Aorta (tissue), 5 donors: ENCODE measurements at regions not wholly inside any gene's neighbourhood (a gene's known extent, or its start where the extent isn't known, plus 50 kb on each side); places are given as distances from the start of the nearest gene placed in this dataset.
"Not testable (repeated sequence)": the region's sequence is repeated elsewhere in the genome, so short reads cannot be mapped to it uniquely, and the experiment has no call there.

Experiments used
- ATAC-seq: fragments of 200-7000 bp; cut with Tn5 transposase; one replicate; pipeline ENCODE4 v1.9.1; 2022; ENCODE audit warnings: moderate library complexity; ENCODE audit not compliant: low FRiP score
- DNase-seq, 2 donors: peaks; one replicate each; pipeline ENCODE4 v3.0.0-alpha.2; 2020
- H3K27ac ChIP-seq, 2 donors: one replicate each; pipeline ENCODE4 v1.5.1; 2013; ENCODE audit warnings: low read length in 2 of 2, mild to moderate bottlenecking in 2 of 2, moderate library complexity in 2 of 2, control low read depth in 1 of 2, inconsistent platforms in 1 of 2, low read depth in 1 of 2
- H3K27me3 ChIP-seq, 2 donors: one replicate each; pipeline ENCODE4 v1.6.1; 2013; ENCODE audit warnings: control low read depth in 1 of 2, low read length in 1 of 2, mild to moderate bottlenecking in 1 of 2, moderate library complexity in 1 of 2; ENCODE audit not compliant: insufficient read depth in 2 of 2, control insufficient read depth in 1 of 2
- H3K36me3 ChIP-seq, 2 donors: one replicate each; pipeline ENCODE4 v1.6.1; 2013; ENCODE audit warnings: control low read depth in 1 of 2, low read length in 1 of 2, mild to moderate bottlenecking in 1 of 2; ENCODE audit not compliant: insufficient read depth in 2 of 2, control insufficient read depth in 1 of 2
- H3K4me1 ChIP-seq, 2 donors: one replicate each; pipeline ENCODE4 v1.6.1; 2013; ENCODE audit warnings: low read length in 2 of 2, control low read depth in 1 of 2, mild to moderate bottlenecking in 1 of 2, moderate library complexity in 1 of 2; ENCODE audit not compliant: insufficient read depth in 2 of 2, control insufficient read depth in 1 of 2
- H3K4me3 ChIP-seq, 2 donors: one replicate each; pipeline ENCODE4 v1.5.1; 2013; ENCODE audit warnings: low read length in 2 of 2, control low read depth in 1 of 2, mild to moderate bottlenecking in 1 of 2
- H3K9me3 ChIP-seq: one replicate; pipeline ENCODE4 v1.6.1; 2013; ENCODE audit warnings: mild to moderate bottlenecking, low read length; ENCODE audit not compliant: control insufficient read depth
- WGBS, 2 donors: extraction: QIAGEN DNeasy Blood & Tissue Kit; methylation state at CpG; one replicate each; pipeline ENCODE4 v1.1.7; 2013; 5-methylcytosine and 5-hydroxymethylcytosine counted together
- intact Hi-C, 2 donors: fragments of 100-400 bp; cut with DNase I; formaldehyde crosslinking; loops; one replicate each; pipeline versions ENCODE4 v1.14.2 to v1.15.0; 2022
- donor health status: healthy with polysubstance abuse.
- donor health status: Bipolar disorder and iron deficiency.
- donor health status: DM: no; HTN: no; CAD: no.
- donor health status: DM: no; HTN: no; CAD: no.
- donor health status: DM: yes; HTN: yes; CAD: no.

DNA sequence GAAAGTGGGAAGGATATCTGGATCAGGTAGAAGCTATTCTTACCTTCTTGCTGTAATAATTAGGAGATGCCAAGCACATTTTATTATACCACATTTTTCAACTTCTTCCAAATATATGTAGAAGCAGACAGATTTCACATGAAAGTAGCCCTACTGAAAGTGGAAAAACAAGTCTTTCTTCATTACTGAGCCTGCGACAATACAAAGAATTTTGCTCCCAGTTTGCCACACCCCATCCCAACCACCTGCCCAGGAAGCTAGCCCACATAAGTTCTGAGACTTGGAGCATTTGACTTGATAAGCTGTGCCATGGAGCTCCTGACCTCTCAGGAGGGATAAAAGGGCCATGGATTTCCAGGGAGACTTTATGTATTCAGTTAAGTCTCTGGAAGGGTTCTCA is 249.1 kb upstream of the ADCY2 start:
- ATAC-seq (no peak), DNase-seq (no peak)
- intact Hi-C loops = no loop called here
- no peak overlapping the region for H3K27ac ChIP-seq
- no peaks in the 10 kb centered on the region for H3K36me3 ChIP-seq
- no peaks in the 10 kb centered on the region for H3K9me3 ChIP-seq
- WGBS, 2 donors = 55 to 64% methylated on average over 1 of the region's 1 CpG
- H3K4me3 ChIP-seq = no peak overlapping the region
- no peaks in the 10 kb centered on the region for H3K27me3 ChIP-seq
- no peaks in the 10 kb centered on the region for H3K4me1 ChIP-seq

DNA sequence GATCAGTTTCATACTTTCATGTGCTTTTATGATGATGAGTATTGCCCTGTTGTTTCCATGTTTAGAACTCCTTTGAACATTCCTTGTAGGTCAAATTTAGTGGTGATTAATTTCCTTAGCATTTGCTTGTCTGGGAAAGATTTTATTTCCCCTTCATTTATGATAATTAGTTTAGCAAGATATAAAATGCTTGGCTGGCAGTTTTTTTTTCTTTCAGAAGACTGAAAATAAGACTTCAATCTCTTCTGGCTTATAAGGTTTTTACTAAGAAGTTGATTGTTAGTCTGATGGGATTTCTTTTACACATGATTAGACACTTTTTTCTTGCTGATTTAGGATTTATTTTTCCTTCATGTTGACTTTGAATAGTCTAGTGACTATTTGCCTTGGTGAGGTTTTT is 238.9 kb upstream of the ADCY2 start:
- DNase-seq = no peak
- intact Hi-C loops = no loop called here
- no peaks in the 10 kb centered on the region for H3K36me3 ChIP-seq
- H3K27ac ChIP-seq = no peak overlapping the region
- peaks cover 0 to 2% of the 10 kb centered on the region in 2 donors for H3K27me3 ChIP-seq
- ATAC-seq = no peak
- H3K4me3 ChIP-seq = no peak overlapping the region
- no peaks in the 10 kb centered on the region for H3K4me1 ChIP-seq
- H3K9me3 ChIP-seq = peaks cover 2% of the 10 kb centered on the region

DNA sequence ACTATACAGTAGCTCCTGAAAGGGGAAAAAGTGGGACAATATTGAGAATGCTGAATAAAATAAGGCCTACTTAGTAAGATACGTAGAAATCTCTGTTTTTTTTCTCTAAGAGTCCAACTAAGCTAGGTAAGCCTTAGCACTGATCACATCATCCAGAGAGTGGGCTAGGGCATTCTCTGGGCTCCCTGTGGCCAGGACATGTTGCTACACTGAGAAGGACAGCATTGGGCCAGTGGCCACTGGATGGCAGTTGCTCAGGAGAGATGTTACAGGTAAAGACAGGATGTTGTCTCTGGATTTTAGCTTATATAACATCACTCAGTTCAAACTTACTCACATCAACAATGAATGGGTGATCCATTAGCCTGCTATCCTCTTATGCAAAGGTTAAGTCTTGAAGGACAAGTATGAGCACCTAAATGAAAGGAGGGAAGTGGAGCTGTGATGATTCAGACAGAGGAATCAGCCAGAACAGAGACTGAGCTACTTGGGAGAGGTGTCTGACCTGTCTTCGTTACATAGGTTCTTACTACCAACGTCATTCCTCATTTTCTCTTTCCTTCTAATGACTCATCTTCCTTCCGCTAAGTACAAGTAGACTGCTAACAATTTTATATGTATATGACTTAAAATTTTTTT is 226.6 kb upstream of the ADCY2 start:
- Histone ChIP-seq H3K27ac (no peak overlapping the region), H3K27me3 (no peaks in the 10 kb centered on the region), H3K9me3 (no peaks in the 10 kb centered on the region), H3K4me1 (no peaks in the 10 kb centered on the region), H3K4me3 (no peak overlapping the region), H3K36me3 (no peaks in the 10 kb centered on the region)
- intact Hi-C loops = no loop called here
- WGBS, 2 donors = 83 to 95% methylated on average over 4 of the region's 4 CpGs
- no peak for ATAC-seq
- no peak for DNase-seq

DNA sequence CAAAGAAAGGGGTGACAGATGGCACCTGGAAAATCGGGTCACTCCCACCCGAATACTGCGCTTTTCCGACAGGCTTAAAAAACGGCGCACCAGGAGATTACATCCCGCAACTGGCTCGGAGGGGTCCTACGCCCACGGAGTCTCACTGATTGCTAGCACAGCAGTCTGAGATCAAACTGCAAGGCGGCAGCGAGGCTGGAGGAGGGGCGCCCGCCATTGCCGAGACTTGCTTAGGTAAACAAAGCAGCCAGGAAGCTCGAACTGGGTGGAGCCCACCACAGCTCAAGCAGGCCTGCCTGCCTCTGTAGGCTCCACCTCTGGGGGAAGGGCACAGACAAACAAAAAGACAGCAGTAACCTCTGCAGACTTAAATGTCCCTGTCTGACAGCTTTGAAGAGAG is 225.2 kb upstream of the ADCY2 start:
- H3K27me3 ChIP-seq, DNase-seq, H3K27ac ChIP-seq, ATAC-seq, H3K36me3 ChIP-seq, H3K4me1 ChIP-seq, H3K4me3 ChIP-seq, intact Hi-C loops, H3K9me3 ChIP-seq: not testable (repeated sequence)
- 53 to 54% methylated on average over 16 of the region's 16 CpGs for WGBS, 2 donors

DNA sequence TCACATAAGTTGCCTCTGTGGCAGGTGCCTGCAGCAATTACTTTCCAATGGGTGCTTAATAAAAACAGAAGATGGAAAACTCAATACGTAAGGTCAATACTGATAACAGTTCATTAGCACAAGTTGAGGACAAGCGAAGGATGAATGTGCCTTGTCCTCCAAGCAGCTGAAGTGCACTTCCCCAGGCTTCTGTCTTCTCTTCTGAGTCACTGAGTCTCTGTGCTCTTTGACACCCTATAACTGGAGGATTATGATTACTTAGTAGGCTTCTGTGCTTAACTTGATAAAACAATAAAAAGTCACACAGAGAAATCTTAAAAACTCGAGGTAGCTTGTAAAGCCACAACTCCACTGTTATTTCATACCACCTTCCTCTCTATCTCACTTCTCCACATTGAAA is 216.6 kb upstream of the ADCY2 start:
- no peaks in the 10 kb centered on the region for H3K9me3 ChIP-seq
- H3K36me3 ChIP-seq = no peaks in the 10 kb centered on the region
- no peak overlapping the region for H3K27ac ChIP-seq
- intact Hi-C loops = no loop called here
- WGBS, 2 donors = 59 to 62% methylated on average over 3 of the region's 3 CpGs
- H3K4me1 ChIP-seq = no peaks in the 10 kb centered on the region
- ATAC-seq (no peak), DNase-seq (no peak)
- H3K27me3 ChIP-seq = no peaks in the 10 kb centered on the region
- H3K4me3 ChIP-seq = no peak overlapping the region

DNA sequence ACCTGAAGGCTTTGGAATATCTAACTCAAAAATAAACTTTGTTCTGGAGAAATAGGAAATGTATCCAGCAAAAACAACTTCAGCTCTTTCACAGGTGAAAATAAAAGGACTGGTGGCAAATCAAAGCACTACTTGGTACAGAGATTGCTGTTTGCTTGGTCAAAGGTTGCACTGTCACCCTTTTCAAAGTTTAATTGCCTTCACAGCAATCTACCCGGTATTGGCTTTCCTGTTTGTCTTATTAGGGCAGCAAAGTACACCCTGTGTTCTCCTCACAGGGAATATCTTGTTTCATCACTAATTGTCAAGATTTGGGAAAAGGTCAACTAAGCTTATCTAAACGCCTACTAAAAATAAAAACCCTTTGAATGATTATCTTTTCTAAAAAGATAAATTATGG is 214.1 kb upstream of the ADCY2 start:
- Histone ChIP-seq H3K9me3 (no peaks in the 10 kb centered on the region), H3K4me1 (no peaks in the 10 kb centered on the region), H3K27ac (no peak overlapping the region), H3K36me3 (no peaks in the 10 kb centered on the region), H3K27me3 (no peaks in the 10 kb centered on the region), H3K4me3 (no peak overlapping the region)
- intact Hi-C loops = no loop called here
- DNase-seq = no peak
- 27 to 28% methylated on average over 2 of the region's 2 CpGs for WGBS, 2 donors
- ATAC-seq = no peak

DNA sequence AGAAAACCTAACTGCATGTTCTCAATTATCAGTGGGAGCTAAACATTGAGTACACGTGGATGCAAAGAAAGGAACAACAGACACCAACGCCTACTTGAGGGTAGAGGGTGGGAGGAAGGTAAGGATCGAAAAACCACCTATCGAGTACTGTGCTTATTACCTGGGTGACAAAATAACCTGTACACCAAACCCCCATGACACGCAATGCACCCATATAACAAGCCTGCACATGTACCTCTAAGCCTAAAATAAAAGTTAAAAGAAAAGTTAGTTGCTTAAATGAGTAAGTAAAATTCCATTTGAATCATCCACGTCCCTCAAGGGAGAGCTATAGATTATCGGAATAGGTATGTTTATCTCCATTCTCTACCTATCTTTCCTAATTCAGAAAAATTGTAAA is 210.2 kb upstream of the ADCY2 start:
- no peaks in the 10 kb centered on the region for H3K27me3 ChIP-seq
- H3K4me1 ChIP-seq = no peaks in the 10 kb centered on the region
- no peaks in the 10 kb centered on the region for H3K36me3 ChIP-seq
- no peak overlapping the region for H3K4me3 ChIP-seq
- ATAC-seq (no peak), DNase-seq (no peak)
- H3K9me3 ChIP-seq = no peaks in the 10 kb centered on the region
- no peak overlapping the region for H3K27ac ChIP-seq
- 82 to 84% methylated on average over 7 of the region's 7 CpGs for WGBS, 2 donors
- intact Hi-C loops = no loop called here

DNA sequence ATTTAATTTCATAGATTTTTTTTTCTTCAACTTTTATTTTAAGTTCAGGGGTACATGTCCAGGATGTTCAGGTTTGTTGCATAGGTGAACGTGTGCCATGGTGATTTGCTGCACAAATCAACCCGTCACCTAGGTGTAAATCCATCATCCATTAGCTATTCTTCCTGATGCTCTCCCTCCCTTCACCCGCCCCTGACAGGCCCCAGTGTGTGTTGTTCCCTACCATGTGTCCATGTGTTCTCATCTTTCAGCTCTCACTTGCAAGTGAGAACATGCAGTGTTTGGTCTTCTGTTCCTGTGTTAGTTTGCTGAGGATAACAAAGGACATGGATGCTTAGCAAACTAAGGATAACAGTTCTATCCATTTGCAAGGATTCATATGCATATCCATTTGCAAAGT is 209.1 kb upstream of the ADCY2 start:
- no peak for ATAC-seq
- WGBS, 2 donors = 58 to 59% methylated on average over 3 of the region's 3 CpGs
- intact Hi-C loops = no loop called here

DNA sequence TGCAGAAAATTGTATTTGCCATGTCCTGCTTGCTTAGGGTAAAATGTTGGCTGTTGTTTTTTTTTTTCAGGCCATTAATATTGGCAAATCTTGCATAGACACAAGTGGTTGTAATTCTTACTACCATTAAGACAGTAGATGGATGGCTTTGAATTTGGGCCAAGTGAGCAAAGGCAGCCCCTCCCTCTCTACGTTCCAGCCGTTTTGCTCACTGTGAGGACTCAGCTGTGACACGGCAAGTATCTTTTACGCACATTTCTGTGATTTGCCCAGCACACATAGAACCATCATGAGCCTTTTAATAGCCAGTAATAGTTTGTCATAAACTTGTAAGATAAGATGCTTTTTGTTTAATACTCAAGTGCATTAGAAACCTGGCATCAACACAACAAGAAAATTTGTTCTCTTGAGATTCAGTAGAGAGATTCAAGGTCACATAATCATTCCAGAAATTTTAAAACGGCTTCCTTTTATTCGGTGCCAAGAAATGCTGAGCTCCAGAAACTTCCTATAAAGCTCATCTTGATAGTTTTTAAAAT is 205.2 kb upstream of the ADCY2 start:
- WGBS, 2 donors = 27 to 38% methylated on average over 6 of the region's 6 CpGs
- DNase-seq (no peak), ATAC-seq (no peak)

More for the DNA sequence above, 209.1 kb upstream of the ADCY2 start:
- H3K27ac ChIP-seq = no peak overlapping the region
- peaks cover 0 to 2% of the 10 kb centered on the region in 2 donors for H3K27me3 ChIP-seq
- no peaks in the 10 kb centered on the region for H3K36me3 ChIP-seq
- no peak for DNase-seq
- H3K4me1 ChIP-seq = no peaks in the 10 kb centered on the region
- no peaks in the 10 kb centered on the region for H3K9me3 ChIP-seq
- no peak overlapping the region for H3K4me3 ChIP-seq

More for the DNA sequence above, 205.2 kb upstream of the ADCY2 start:
- Histone ChIP-seq H3K4me1 (no peaks in the 10 kb centered on the region), H3K4me3 (no peak overlapping the region), H3K27me3 (peaks cover 0 to 2% of the 10 kb centered on the region in 2 donors), H3K36me3 (no peaks in the 10 kb centered on the region), H3K27ac (no peak overlapping the region), H3K9me3 (no peaks in the 10 kb centered on the region)
- intact Hi-C loops = no loop called here
